OCI-M2 (cell line): ENCODE measurements at regions not wholly inside any gene's neighbourhood (a gene's known extent, or its start where the extent isn't known, plus 50 kb on each side); places are given as distances from the start of the nearest gene placed in this dataset.

Experiments
- DNase-seq: peaks from one replicate; lab custom pipeline; 2025; ENCODE audit not compliant: unreplicated experiment; lab: John Stamatoyannopoulos, UW

DNA sequence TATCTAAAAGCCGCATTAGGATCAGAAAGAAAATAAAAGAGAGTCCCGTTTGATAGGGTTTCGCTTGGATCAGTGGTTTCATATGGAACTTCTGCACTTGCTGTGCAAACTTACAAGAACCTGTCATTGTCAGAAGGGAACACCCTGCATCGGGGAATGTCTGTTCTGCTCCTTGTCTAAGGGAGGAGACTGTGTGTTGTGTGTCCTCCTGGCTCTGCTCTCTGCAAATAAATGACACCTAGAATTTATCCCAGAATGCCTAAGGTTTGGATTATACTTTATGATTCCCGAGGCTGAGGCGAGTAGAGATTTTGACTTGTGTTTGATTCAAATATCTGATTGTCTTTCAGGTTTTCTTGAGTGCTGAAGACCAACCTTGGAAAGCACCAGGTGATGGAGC, 785.1 kb downstream of the GALR1 start:
- no peak for DNase-seq

GRCh38 chr18:78041218-78041617, 791.6 kb downstream of the GALR1 start:
- no peak for DNase-seq

- DNase-seq: no peak
These were observed 797.0 kb downstream of the GALR1 start for GRCh38 chr18:78046631-78047030.

DNA sequence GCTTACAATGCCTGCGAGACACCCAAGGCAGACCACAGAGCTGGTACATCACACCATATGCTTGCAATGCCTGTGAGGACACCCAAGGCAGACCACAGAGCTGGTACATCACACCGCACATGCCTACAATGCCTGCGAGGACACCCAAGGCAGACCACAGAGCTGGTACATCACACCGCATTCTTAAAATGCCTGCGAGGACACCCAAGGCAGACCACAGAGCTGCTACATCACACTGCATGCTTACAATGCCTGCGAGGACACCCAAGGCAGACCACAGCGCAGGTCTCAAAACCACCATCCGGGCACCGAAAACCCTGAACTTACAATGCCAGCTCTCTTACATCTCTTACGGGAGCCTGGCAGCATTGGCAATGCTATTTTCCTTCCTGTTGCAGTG, 799.6 kb downstream of the GALR1 start:
- no peak for DNase-seq

DNA sequence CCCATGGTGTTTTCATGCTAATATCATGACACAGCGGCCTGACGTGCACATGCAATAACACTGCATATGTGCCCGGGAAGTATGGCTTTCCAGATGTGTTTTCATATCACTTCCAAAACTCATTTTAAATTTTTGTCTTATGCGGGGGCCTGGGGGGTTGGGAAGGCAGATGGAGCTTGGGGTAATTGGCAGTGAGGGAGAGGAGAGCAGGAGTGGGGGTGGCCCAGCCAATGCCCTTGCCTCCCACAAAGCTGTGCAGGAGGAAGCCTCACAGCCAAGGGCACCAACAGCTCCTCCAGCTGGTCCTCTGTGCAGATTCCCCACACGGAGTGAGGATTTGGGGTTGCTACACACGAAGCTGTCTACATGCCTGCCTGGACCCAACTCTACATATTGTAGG, 805.2 kb downstream of the GALR1 start:
- DNase-seq: no peak

DNA sequence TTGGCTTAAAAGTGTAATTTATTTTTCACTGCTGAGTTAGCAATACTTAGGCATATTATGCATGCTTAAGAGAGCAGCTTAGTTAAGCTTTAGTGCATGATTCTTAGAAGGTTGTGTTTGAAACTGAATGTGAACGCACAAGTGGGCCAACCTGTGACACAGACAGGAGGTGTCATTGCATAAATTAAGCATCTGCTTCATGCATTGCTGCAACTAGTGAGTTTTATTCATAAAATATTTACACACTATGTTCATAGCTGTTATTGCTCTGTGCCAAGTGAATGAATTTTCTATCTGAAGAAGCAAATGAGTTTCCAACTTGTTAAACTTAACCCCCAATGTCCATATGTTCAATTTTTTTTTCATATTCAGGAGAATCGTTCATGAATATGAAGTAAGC, 806.4 kb downstream of the GALR1 start:
- no peak for DNase-seq

- no peak for DNase-seq
These were observed 820.4 kb downstream of the GALR1 start for GRCh38 chr18:78069784-78070664.

DNA sequence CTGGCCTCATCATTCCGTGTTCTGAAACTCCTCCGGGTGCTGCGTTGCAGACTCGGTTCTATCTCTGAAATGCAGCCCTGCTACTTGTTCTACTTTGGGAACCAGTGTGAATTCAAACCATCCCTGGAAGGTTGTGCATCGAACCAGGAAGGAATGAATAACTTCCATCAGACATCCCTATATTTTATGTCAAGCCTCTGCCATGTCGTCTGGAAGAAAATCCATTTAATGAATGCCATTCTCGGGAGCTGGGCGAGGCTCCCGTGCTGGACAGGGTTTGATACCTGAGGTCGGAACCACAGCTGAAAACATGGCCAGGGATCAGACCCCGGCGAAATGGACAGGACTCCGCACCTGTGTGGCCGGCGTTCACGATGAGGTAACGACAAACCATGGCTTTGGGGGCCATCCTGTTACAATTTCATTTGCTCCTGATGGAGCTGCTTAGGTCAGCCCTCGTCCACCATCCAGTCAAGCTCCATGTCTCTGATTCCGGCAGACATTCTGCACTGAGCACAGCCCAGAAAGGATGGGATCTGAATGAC, 821.6 kb downstream of the GALR1 start:
- DNase-seq: no peak

DNA sequence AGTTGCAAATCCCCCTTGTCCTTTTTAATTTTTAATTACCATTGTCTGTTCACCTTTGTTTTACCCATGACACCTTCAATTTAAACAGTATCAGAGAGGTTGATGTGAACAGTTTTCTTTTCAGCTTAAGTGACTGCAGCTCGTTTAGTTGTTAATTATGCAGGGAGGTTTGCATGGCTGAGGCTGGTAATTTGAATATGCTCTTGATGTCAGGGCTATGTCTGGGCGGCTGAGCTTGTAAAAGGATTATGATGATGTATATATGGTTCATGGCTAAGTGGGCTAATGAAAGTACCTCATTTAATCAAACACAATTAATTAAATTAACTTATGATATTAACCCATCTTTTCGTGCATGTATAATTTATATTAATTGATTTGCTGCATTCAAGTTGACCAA, 822.1 kb downstream of the GALR1 start:
- no peak for DNase-seq

DNA sequence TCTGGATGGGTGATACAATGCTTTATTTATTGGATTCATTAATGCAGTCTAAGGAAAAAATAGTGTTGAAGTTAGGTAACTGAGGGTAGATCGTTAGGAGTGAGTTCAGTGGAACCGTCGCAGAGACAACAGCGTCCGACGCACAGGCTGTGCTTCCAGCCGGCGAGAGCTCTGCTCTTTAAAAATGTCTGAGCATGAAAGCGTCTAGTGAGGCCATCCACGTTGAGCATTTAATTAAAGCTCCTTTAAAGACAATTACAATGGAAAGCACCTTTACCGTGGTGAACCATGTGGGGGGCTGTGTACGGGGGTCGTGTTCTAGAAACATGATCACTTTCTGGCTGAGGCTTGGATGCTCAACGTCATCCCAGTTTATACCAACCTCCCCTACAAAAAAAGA, 822.7 kb downstream of the GALR1 start:
- no peak for DNase-seq

DNA sequence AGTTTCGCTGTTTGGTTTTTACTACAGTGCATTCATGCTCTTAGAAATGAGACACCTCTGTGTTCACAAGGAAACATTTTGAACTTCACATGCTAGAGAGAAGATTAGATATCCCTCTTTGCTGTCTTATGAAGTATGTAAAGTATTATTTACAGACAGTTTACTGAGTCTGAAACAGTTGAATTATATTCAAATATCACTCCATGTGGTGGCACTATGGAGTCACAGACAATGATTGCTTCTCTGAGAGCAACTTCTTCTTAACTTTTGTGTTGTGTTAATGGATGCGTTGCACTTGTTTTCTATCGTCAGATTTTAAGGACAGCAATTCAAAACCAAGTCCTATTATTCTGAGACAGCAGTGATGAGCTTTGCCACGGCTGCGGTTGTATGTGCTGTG, 823.6 kb downstream of the GALR1 start:
- no peak for DNase-seq

DNA sequence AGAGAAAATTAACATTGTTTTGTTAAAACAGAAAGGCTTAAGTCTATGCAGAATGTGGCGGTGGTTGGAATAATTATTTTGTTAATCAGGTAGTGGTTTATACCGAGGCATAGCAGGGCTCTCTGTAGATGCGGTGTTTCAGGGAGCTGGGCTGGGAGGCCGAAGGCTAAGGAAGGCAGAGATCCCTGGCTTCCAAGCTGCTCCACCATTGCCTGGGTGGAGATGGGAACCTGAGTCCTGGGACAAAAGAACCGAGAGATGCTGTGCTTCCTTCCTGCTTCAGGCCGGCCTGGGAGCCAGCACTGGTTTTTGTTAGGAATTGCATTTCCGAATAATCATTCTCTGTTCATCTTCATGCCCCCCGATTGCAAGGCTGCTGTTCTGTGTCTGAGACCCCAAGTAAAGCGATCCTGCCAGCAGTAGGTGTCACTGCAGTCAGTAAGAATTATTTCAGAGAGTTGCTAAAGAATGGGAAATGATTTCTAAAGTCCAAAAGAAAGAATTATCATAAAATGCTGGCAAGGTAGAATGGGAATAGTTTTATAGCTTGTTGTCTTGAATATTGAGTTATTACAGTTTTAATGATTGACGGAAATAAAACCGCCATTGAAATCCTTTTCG, 824.9 kb downstream of the GALR1 start:
- DNase-seq: no peak

DNA sequence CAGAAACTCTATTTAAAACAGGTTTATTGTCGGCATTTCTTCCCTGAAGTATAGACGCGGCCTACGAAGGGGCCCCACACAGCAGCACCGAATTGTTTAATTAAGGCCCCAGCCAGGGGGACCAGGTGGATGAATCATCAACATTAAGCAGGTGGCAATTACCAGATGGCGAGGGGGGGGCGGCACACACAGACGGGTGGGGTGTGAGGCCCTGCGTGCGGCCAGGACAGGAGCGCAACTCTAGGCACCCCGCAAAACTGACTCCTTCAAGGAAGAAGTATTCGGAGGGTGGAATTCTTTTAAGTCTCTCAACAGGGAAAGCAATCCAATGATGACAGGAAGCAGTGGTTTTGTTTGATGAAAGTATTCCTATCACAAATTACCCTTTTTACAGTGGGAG, 830.4 kb downstream of the GALR1 start:
- no peak for DNase-seq

DNA sequence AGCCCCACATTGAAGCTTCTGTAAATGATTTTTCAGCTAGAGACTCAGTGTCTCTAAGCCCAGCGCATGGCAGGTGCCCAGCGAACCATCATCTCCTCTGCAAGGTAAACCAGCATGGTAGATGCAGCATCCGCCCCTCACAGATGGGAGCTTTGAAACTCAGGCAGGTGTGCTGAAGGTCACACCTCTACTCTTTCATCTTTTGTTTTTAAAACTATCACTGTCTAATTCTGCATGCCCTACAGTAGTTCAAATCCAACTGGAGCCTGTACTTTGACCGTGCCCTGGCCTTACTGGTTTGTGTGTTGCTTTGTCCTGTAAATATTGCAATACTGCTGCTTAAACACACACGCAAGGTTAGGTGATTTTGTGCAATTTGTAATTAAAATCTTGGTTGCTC, 831.1 kb downstream of the GALR1 start:
- DNase-seq: no peak

GRCh38 chr18:78082816-78083215, 833.2 kb downstream of the GALR1 start:
- no peak for DNase-seq

DNA sequence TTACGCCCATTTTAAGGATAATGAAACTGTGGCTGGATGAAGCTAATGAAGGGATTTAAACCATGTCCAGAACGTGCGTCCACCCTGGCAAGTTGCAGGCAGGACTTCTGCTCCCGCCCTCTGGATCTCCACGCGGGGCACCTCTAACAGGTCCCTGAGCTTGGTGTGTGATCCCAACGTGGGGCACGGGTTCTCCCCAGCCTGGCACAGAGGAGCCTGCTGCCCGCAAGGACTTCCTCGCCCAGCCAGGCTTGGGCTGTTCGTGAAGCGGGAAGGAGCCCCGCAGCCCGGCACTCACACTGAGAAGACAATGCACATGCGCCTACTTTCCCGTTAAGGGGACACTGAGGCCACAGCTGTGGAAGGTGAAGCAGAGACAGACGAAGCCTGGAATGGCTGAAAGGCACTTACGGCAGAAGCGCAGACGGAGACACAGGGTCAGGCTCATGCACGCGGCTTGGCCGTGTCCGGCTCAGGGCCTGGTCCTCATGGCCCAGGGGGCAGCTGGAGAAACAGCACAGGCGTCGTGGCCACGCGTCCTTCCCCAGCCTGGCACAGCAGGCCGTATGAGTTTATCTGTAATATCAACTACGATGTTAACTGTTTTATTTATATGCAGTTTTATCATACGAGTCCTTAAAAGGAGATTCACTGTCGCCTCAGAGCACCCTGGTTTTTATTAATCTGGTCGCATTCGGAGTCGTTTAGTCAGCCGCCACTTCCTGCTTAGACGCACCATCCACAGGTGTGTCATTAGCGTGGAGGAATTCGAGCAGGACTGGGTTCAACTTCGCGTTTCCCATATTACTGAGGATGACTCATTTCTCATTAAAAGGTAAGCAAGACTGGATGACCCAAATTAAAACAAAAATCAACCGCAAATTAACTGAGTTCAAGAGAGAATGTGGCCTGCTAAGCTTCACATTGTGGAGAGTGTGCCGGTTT, 835.9 kb downstream of the GALR1 start:
- DNase-seq: no peak

GRCh38 chr18:78086931-78087330, 837.3 kb downstream of the GALR1 start:
- DNase-seq: no peak

DNA sequence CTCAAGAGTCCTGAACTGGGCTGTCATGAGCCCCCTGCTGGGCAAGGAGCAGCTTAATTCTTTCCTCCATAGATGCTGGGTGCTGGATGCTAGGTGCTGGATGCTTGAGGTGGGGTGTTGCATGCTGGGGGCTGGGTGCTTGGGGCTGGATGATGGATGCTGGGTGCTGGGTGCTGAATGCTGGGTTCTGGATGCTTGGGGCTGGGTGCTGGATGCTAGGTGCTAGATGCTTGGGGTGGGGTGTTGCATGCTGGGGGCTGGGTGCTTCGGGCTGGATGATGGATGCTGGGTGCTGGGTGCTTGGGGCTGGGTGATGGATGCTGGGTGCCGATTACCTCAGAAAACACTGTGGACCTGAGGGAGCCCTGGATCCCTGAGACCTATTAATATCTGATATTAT, 837.7 kb downstream of the GALR1 start:
- no peak for DNase-seq

DNA sequence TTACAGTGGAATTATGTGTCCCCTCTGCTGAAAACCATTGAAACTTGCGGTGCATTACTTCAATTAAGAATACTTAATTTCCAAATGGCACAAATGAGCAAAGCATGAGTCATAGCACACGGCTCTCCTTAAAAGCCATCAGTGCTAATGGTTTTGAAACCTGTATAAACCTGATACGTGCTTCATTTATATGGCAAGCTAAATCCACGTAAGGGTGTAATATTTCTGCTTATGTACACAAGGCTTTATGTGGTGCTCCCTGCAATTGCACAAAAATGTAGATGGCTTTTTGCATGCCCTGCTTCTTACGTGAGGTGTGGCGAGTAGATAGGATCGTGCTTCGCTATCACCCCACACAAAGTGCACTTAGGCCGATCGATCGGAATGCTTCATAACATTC, 840.9 kb downstream of the GALR1 start:
- DNase-seq: no peak

GRCh38 chr18:78092901-78093300, 843.3 kb downstream of the GALR1 start:
- no peak for DNase-seq

GRCh38 chr18:78099979-78100588, 850.4 kb downstream of the GALR1 start:
- DNase-seq: no peak
